GM18499 (cell line): ENCODE measurements at regions not wholly inside any gene's neighbourhood (a gene's known extent, or its start where the extent isn't known, plus 50 kb on each side); places are given as distances from the start of the nearest gene placed in this dataset.
"Not testable (repeated sequence)": the region's sequence is repeated elsewhere in the genome, so short reads cannot be mapped to it uniquely, and the experiment has no call there.

Experiments used
- ATAC-seq: cut with Tn5 transposase; IDR thresholded peaks from one replicate; pipeline ENCODE4 v1.9.1; 2021; ENCODE audit warnings: moderate number of reproducible peaks; ENCODE audit not compliant: insufficient read depth, unreplicated experiment

GRCh38 chr2:179385756-179386155, 121.1 kb upstream of the SESTD1 start:
- not testable (repeated sequence) for ATAC-seq

DNA sequence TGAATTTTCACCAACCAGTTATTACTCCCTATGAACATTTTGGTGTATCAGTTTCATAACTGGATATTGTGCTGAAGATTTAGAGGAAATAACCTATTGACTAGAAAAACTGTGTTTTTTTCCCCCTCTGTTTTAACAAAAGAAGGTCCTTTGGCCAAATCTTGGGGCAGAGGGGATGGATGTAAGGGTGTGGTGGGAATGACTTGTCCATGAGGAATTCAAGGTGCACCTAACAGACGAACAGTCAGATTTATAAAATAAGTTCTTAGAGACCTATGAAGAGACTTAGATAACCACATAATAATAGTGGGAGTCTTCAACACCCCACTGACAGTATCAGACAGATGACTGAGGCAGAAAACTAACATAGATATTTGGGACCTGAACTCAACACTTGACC, 119.3 kb upstream of the SESTD1 start:
- no peak for ATAC-seq

DNA sequence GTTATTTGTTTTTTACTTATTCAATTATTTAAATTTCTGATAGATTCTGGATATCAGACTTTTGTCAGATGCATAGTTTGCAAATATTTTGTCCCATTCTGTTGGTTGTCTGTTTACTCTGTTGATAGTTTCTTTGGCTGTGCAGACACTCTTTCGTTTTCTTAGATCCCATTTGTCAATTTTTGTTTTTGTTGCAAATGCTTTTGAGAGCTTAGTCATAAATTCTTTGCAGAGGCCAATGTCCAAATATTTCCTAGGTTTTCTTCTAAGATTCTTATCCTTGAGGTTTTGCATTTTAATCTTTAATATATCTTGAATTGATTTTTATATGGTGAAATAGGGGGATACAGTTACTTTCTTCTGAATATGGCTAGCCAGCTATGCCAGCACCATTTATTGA, 112.7 kb upstream of the SESTD1 start:
- ATAC-seq: no peak

- no peak for ATAC-seq
Observed at GRCh38 chr2:179376881-179377280, 112.2 kb upstream of the SESTD1 start.

- no peak for ATAC-seq
Observed at GRCh38 chr2:179373816-179374215, 109.2 kb upstream of the SESTD1 start.

GRCh38 chr2:179365561-179365960, 100.9 kb upstream of the SESTD1 start:
- ATAC-seq: not testable (repeated sequence)

DNA sequence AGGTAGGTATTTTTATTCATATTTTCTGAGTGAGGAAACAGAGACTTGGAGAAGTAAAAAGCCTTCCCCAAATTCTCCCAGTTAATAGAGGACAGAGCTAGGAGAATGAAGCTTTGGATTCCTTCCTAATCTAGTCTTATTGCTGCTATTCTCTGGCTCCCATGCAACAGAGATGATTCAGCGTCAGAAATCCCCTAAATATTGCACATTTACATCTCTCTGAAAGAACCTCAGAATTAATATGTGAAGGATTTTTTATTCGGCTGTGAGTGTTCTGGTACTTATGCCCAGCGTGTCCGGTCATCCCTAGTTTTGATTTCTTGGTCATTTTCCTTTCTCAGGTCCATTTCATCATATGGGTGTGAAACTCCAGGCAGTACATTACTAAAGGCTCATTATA, 91.2 kb upstream of the SESTD1 start:
- ATAC-seq: no peak

DNA sequence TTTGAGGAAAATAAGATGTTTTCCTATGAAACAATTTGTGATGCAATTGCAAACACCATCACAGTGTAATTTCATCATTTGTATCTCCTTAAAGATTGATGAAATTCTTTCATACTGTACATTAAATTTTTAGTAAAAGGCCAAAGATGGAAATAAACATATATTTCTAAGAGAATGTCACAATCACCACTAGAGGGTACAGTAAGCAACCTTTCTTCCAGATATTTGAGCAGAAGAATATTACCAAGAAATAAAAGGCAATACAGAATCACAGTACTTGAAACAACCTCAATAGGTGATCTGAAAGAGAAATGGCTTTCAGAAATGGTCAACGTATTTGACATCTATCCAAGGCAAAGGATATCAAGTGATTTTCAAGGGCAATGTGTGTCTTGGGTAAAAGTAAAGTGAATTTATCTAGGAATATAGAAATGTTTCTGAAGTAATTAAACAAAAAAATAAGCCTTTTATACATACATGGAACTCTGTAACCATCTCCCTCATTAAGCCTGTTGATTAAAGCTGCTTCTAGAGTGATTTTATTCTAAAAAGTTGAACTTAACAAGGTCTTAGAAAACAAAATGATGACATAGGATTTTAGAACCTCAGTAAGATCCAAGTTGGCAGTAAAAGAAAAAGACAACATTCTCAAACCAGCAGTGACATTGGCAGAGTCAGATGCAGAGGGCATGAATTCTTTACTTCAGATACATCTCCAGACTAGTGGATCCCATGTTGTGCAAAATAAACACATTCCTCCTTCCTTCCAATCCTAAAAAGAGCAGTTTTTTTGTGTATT, 90.3 kb upstream of the SESTD1 start:
- ATAC-seq: no peak

GRCh38 chr2:179354296-179354695, 89.7 kb upstream of the SESTD1 start:
- no peak for ATAC-seq

- no peak for ATAC-seq
Observed at GRCh38 chr2:179352181-179352580, 87.5 kb upstream of the SESTD1 start.

DNA sequence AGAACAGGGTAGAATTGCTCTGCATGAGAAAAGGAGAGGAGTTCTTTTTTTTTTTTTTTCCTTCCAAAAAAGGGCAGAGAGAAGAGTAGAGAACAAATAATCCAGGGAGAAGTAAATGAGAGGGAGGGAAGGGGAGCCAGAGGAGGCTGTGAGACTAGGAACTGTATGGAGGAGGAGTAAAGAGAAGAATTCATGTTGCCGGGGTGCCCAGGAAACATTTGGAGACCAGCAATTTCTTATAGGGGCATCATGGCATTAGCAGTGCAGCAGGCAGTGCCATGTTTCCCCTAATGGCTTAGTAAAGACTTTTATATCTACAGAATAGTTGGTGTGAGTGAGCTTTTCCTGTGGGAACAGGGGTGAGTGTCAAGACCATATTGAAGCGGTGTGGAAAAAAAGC, 86.4 kb upstream of the SESTD1 start:
- ATAC-seq: no peak

GRCh38 chr2:179349670-179350303, 85.2 kb upstream of the SESTD1 start:
- ATAC-seq: peak; percentile 49

DNA sequence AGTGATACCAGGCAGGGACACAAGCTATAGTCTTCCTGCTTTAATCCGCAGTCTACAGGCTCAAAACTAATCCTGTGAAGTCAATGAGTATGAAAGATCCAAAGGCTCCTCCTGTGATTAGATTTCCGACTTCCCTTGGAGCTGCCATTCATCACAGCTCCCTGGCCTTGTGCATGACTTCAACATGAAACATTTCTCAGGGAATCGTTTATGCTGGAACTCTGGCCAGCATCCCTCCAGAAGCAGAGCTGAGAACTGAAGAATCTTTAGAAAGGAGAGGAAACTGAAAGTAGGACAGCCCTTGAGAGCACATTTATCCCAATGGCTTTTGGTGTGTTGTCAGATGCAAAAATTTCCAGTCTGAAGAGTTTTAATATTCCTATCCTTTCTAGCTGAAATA, 84.3 kb upstream of the SESTD1 start:
- ATAC-seq: no peak

- no peak for ATAC-seq
Observed at GRCh38 chr2:179344970-179345369, 80.3 kb upstream of the SESTD1 start.

DNA sequence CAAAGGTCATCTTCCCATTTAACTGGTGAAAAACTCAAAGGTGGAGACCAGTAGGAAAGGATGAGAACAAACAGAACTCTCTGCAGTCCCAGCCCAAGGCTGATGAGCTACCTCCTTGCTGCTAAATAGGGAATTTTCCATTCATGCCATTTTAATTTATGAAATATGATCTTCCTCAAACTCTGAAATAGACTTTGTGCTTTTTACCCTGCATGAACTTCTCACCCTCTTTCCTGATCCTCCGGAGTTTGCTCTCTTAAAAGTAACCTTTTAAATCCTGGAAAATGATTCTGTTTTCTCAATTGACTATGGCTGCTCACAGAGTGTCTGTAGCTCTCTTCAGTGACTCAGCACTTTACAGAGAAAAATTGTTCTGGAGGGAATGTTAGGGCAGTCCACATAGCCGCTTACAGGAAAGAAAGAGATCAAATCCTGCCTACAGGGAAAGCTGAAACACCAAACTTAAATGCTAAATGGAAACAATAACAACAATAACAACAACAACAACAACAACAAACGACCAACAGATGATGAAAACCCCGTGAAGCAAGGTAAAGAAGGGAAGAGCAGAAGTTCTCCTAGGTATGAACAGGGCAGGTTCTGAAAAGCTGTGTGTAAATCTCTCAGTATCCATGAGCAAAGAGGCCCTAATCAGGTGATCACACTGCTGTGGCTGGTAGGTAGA, 79.8 kb upstream of the SESTD1 start:
- no peak for ATAC-seq

- no peak for ATAC-seq
Observed at GRCh38 chr2:179343945-179344279, 79.3 kb upstream of the SESTD1 start.

DNA sequence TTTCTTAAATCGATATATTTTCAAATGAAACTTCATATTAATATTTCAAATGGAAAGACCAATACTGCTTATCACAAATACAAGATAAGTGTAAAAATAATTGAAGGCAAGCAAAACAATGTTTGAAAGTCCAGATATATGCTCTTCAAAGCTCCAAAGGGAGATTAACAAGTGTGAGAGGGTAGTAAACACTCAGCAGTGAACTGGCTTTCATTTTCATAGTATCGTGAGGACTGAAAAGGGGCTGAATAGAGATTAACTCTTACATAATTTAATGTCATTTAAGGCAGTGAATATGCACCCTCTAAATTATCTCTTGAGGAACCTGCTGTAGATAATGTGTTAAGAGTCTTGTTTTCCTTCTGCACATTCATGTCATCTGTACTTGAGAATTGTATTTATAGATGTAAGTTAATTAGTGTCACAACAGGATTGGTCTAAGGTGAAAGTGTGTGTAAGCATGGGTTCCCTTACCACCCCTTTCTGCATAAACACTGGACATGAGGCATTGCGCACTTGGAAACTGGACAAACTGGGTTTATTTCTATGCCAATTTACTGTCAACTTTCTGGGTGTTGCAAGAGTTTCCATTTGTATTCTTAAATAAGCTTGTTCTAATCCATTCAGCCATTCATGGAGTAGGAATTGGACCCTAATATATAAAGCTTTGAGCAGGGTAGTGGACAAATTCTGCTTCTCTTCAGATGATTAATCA, 76.7 kb upstream of the SESTD1 start:
- ATAC-seq: no peak

- ATAC-seq: no peak
Observed at GRCh38 chr2:179340678-179341077, 76.0 kb upstream of the SESTD1 start.

- no peak for ATAC-seq
Observed at GRCh38 chr2:179338681-179339080, 74.0 kb upstream of the SESTD1 start.

GRCh38 chr2:179336782-179337534, 72.3 kb upstream of the SESTD1 start:
- no peak for ATAC-seq
